Nephron progenitor cell (in vitro differentiated cells): ENCODE measurements at regions not wholly inside any gene's neighbourhood (a gene's known extent, or its start where the extent isn't known, plus 50 kb on each side); places are given as distances from the start of the nearest gene placed in this dataset.

Source experiments
- DNase-seq: peaks from one replicate; pipeline ENCODE4 v3.0.0; 2021
- H3K27ac Mint-ChIP-seq: 2 replicates; pipeline ENCODE4 v1.8.0; 2021; ENCODE audit warnings: mild to moderate bottlenecking, moderate library complexity, mixed read lengths
- H3K27me3 Mint-ChIP-seq: 2 replicates; pipeline ENCODE4 v1.8.0; 2021; ENCODE audit warnings: mild to moderate bottlenecking, low read depth, mixed read lengths; ENCODE audit not compliant: poor library complexity
- H3K36me3 Mint-ChIP-seq: 2 replicates; pipeline ENCODE4 v1.8.0; 2021; ENCODE audit warnings: low read depth, mixed read lengths
- H3K4me1 Mint-ChIP-seq: 2 replicates; pipeline ENCODE4 v1.8.0; 2021; ENCODE audit warnings: mixed read lengths
- H3K4me3 Mint-ChIP-seq: 2 replicates; pipeline ENCODE4 v1.8.0; 2021; ENCODE audit warnings: mild to moderate bottlenecking, moderate library complexity, mixed read lengths
- H3K9me3 Mint-ChIP-seq: 2 replicates; pipeline ENCODE4 v1.8.0; 2021; ENCODE audit warnings: mild to moderate bottlenecking, moderate library complexity, mixed read lengths
- TF ChIP-seq, protein P1 (sequence below): fragments of 200-600 bp; sonication (generic); IDR thresholded peaks from 2 replicates; pipeline ENCODE4 v1.5.0; 2021; ENCODE audit warnings: antibody characterized with exemption

DNA sequence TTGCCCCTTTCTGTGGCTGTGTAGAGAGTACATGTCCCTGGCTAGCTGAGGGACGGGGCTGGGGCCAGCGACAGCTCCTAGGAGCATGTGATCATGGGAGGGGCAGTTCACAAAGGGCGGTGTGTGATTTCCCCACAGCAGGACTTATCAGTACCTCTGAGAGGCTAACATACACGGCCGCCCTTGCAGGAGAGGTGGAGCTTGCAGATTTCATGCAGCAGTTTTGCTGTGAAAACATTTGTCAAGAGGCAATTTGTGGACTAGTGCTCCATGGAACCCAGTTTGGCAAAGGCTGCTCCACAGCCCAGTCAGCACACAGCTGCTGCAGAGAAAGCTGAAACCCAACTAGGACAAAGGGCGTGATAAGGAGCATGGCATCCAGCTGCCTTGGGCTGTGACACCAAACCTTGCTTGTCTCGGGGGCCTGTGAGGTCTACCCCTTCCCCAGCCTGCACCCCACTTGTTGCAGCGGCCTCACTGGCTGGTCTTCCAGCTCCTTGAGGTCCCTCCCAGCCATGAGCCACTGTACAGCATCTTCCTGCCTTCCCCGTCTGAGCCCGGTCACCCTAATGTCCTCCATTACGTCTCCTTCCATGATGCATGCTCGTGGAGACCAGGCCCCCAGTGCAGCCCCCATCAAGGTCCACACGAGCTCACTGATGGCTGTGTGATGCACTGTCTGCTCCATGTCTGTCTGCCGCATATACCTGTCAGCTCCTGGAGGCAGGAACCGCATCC, 121.4 kb upstream of the HDAC4 start:
- peaks cover 64% of the 10 kb centered on the region for H3K4me1 Mint-ChIP-seq
- DNase-seq, result no peak
- TF ChIP-seq, protein P1, sequence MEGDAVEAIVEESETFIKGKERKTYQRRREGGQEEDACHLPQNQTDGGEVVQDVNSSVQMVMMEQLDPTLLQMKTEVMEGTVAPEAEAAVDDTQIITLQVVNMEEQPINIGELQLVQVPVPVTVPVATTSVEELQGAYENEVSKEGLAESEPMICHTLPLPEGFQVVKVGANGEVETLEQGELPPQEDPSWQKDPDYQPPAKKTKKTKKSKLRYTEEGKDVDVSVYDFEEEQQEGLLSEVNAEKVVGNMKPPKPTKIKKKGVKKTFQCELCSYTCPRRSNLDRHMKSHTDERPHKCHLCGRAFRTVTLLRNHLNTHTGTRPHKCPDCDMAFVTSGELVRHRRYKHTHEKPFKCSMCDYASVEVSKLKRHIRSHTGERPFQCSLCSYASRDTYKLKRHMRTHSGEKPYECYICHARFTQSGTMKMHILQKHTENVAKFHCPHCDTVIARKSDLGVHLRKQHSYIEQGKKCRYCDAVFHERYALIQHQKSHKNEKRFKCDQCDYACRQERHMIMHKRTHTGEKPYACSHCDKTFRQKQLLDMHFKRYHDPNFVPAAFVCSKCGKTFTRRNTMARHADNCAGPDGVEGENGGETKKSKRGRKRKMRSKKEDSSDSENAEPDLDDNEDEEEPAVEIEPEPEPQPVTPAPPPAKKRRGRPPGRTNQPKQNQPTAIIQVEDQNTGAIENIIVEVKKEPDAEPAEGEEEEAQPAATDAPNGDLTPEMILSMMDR, result no peak
- H3K9me3 Mint-ChIP-seq, result peaks cover 4% of the 10 kb centered on the region
- H3K36me3 Mint-ChIP-seq, result no peaks in the 10 kb centered on the region
- H3K4me3 Mint-ChIP-seq, result no peak overlapping the region
- H3K27me3 Mint-ChIP-seq, result peaks cover 11% of the 10 kb centered on the region
- H3K27ac Mint-ChIP-seq, result no peak overlapping the region

DNA sequence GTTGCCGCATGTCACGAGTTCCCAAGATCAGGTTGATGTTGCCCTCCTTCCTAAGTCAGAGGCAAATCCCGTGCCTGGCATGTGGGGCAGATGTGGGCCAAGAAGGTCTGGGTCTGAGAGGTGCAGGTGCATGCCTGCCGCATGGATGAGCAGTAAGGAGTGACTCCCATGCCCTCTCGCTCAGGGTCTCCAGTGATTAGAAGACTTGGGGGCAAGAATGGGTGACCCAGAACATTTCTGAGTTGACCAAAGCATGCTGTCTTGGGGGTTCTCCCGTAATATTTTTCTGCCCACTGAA, 120.6 kb upstream of the HDAC4 start:
- Mint-ChIP-seq H3K36me3 (no peaks in the 10 kb centered on the region), H3K4me1 (peaks cover 65% of the 10 kb centered on the region), H3K4me3 (no peak overlapping the region), H3K9me3 (peaks cover 4% of the 10 kb centered on the region), H3K27ac (no peak overlapping the region), H3K27me3 (peaks cover 7% of the 10 kb centered on the region)
- TF ChIP-seq, protein P1, result no peak
- no peak for DNase-seq

DNA sequence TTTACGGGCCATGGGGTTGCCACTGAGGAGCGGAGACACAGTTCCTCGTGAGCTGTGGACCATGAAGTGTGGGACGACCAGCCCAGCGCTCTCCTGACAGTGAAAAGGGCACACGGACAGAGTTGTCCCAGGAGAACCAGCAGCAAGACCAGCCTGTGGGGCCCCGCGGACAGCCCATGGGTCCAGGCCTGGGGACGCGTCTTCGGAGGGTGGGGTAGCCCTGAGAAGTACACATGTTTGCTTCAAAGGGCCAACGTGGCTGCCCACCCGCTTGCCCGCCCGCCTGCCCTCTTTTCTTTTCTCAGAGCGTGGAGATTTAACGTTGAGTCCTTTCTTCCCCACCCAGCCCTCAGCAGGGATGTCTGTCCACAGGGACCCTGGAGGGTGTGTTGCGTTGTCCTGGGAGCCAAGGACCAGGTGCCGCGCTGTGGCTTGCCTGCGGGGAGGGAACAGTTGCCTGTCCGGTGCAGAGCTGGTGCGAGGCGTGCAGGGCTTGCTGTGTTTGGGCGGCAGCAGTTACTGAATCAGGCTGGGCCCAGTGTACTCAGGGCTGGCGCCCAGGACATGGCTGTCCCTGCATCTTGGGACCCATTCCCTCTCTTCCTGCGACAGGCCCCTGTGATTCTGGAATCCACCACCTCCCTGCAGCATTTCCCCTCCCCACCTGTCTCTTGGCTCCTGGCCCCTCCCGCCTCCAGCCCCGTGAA, 120.1 kb upstream of the HDAC4 start:
- no peaks in the 10 kb centered on the region for H3K36me3 Mint-ChIP-seq
- no peak overlapping the region for H3K4me3 Mint-ChIP-seq
- H3K4me1 Mint-ChIP-seq, result peaks cover 60% of the 10 kb centered on the region
- no peak overlapping the region for H3K27ac Mint-ChIP-seq
- TF ChIP-seq, protein P1, result no peak
- H3K27me3 Mint-ChIP-seq, result peaks cover 6% of the 10 kb centered on the region
- DNase-seq, result no peak
- no peaks in the 10 kb centered on the region for H3K9me3 Mint-ChIP-seq

DNA sequence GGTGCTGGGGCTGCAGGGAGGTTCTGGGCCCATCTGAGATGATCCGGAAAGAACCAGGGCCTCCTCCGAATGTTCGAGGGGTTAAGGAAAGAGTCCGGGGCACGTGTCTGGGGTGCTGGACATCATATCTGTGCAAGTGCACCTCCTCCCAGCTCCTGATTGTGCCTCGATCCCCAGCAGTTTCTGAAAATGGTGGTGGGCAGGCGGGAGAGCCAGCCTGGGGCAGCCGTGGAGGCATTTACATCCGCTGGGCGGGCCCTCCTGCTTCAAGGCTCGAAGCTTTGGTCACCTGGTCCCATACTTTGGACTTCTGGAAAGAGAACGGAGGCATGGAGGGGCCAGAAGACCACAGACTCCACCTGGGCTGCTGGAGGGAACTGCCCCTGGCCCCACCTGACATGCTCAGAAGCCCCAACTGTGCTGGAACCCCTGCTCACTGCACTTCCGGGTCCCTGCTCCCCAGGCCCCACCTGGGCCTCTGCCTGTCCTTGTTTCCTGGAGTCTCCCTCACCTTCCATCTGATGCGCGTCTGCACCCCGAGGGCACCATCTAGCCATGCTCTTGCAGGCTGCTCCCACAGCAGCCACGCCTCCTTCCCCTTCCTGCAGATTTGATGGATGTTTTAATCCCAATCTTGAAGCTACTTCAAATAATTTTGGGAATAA, 119.2 kb upstream of the HDAC4 start:
- no peaks in the 10 kb centered on the region for H3K9me3 Mint-ChIP-seq
- H3K27me3 Mint-ChIP-seq, result peaks cover 3% of the 10 kb centered on the region
- TF ChIP-seq, protein P1, result no peak
- no peak overlapping the region for H3K4me3 Mint-ChIP-seq
- H3K27ac Mint-ChIP-seq, result peak overlapping the region; percentile 83
- peaks cover 57% of the 10 kb centered on the region for H3K4me1 Mint-ChIP-seq
- DNase-seq, result no peak
- H3K36me3 Mint-ChIP-seq, result no peaks in the 10 kb centered on the region

DNA sequence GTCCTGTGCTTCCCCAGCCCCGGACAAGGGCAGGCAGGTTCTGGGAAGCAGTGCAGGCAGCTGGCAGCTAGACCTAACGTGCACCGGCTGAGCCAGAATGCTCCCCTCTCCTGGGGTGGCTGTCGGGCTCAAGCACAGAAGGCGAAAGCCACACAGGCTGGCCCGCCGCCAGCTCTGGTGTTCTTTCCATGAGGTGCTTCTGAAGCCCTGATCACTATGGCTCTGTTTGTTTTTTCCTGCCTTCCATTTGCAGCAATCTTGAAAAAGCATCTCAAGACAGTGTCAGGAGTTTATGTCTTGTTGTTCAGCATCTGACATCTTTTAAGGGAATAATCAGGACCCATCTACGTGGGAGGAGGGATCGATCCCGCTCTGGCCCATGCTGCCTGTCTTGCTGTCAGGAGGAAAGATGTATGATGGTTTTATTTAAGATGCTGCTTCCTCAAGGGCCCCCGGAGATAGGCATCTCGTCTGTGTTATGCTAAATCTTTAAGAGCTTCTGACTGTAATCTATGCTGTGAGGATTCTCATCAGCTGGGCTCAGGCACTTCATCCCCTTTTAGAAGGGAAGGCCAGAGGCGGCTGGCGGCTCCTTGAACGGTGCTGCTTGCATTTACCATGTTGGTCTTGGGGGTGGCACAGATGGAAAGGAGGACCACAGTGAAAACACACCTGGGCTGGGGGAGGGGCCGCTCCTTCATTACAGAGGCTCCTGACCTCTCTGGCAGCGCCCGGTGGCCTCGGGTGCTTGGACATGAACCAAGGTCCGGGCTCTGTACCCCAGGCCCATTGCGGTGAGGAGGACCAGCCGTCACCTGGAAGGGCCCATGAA, 118.5 kb upstream of the HDAC4 start:
- DNase-seq, result no peak
- Mint-ChIP-seq H3K27me3 (peaks cover 3% of the 10 kb centered on the region), H3K36me3 (no peaks in the 10 kb centered on the region), H3K4me1 (peaks cover 52% of the 10 kb centered on the region), H3K27ac (no peak overlapping the region), H3K4me3 (no peak overlapping the region), H3K9me3 (no peaks in the 10 kb centered on the region)
- TF ChIP-seq, protein P1, result no peak
